Lower leg skin (tissue), 3 donors: ENCODE measurements at regions not wholly inside any gene's neighbourhood (a gene's known extent, or its start where the extent isn't known, plus 50 kb on each side); places are given as distances from the start of the nearest gene placed in this dataset.

Experiments
- POLR2A ChIP-seq, 2 donors: fragments of 450-650 bp; IDR thresholded peaks; one replicate each; pipeline ENCODE4 v1.6.1; 2016 to 2017; ENCODE audit warnings: antibody characterized with exemption in 2 of 2, mild to moderate bottlenecking in 1 of 2, moderate library complexity in 1 of 2
- TF ChIP-seq, protein P1 (sequence below), 3 donors: fragments of 450-650 bp; IDR thresholded peaks; one replicate each; pipeline ENCODE4 v1.5.1; 2016; ENCODE audit warnings: antibody characterized with exemption in 3 of 3, mild to moderate bottlenecking in 3 of 3, moderate library complexity in 2 of 3

DNA sequence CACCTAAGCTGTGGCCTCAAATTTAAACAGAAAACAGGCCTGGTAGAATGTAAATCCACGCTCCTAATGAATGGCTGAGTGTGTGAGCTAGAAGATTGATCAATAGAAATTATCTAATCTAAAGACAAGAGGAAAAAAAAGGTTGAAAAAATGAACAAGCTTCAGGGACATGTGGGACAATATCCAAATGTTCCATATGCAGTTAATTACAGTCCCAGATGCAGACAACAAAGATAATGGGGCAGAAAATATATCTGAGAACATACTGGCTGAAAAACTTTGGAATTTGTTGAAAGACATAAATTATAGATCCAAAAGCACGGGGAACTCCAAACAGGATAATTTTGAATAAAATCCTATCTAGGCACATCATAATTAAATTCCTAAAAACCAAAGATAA lies 186.7 kb upstream of the SIX2 start:
- TF ChIP-seq, protein P1, sequence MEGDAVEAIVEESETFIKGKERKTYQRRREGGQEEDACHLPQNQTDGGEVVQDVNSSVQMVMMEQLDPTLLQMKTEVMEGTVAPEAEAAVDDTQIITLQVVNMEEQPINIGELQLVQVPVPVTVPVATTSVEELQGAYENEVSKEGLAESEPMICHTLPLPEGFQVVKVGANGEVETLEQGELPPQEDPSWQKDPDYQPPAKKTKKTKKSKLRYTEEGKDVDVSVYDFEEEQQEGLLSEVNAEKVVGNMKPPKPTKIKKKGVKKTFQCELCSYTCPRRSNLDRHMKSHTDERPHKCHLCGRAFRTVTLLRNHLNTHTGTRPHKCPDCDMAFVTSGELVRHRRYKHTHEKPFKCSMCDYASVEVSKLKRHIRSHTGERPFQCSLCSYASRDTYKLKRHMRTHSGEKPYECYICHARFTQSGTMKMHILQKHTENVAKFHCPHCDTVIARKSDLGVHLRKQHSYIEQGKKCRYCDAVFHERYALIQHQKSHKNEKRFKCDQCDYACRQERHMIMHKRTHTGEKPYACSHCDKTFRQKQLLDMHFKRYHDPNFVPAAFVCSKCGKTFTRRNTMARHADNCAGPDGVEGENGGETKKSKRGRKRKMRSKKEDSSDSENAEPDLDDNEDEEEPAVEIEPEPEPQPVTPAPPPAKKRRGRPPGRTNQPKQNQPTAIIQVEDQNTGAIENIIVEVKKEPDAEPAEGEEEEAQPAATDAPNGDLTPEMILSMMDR (IDR thresholded peaks at IDR 0.05) = no peak
- TF ChIP-seq POLR2A (IDR thresholded peaks at IDR 0.05) = no peak
